Breast epithelium (tissue), 3 donors: ENCODE measurements at regions not wholly inside any gene's neighbourhood (a gene's known extent, or its start where the extent isn't known, plus 50 kb on each side); places are given as distances from the start of the nearest gene placed in this dataset.

ENCODE experiments used
- POLR2A ChIP-seq: fragments of 450-650 bp; IDR thresholded peaks from one replicate; pipeline ENCODE4 v1.6.1; 2016; ENCODE audit warnings: antibody characterized with exemption, mild to moderate bottlenecking, moderate library complexity
- POLR2AphosphoS5 ChIP-seq, 3 donors: sonication (generic); formaldehyde crosslinking; IDR thresholded peaks; one replicate each; pipeline ENCODE4 v1.6.1; 2017; ENCODE audit warnings: antibody characterized with exemption in 3 of 3
- TF ChIP-seq, protein P1 (sequence below), 3 donors: fragments of 450-650 bp; IDR thresholded peaks; one replicate each; pipeline ENCODE4 v1.5.1; 2016 to 2017; ENCODE audit warnings: antibody characterized with exemption in 3 of 3, mild to moderate bottlenecking in 3 of 3, moderate library complexity in 3 of 3

DNA sequence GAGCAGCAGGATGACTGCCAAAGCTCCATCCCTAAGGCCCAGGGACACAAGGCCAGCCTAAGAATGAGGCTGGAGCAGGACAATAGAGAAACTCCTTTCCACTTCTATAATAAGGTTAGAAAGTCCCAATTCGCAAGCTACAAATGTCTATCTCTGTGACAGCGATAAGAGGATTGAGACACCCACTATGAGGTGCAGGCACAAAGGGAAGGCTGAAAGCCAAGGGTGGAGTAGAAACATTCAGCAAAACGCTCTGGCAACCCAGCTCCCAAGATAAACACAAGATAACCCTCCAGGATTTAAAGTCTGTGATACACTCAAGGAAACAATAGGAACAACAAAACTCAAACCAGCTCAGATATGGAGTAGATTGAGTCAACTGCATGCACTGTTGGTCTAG, 418.0 kb upstream of the UBE2E3 start:
- no peak for TF ChIP-seq POLR2A
- TF ChIP-seq, protein P1, sequence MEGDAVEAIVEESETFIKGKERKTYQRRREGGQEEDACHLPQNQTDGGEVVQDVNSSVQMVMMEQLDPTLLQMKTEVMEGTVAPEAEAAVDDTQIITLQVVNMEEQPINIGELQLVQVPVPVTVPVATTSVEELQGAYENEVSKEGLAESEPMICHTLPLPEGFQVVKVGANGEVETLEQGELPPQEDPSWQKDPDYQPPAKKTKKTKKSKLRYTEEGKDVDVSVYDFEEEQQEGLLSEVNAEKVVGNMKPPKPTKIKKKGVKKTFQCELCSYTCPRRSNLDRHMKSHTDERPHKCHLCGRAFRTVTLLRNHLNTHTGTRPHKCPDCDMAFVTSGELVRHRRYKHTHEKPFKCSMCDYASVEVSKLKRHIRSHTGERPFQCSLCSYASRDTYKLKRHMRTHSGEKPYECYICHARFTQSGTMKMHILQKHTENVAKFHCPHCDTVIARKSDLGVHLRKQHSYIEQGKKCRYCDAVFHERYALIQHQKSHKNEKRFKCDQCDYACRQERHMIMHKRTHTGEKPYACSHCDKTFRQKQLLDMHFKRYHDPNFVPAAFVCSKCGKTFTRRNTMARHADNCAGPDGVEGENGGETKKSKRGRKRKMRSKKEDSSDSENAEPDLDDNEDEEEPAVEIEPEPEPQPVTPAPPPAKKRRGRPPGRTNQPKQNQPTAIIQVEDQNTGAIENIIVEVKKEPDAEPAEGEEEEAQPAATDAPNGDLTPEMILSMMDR (IDR thresholded peaks at IDR 0.05): no peak
- TF ChIP-seq POLR2AphosphoS5 (IDR thresholded peaks at IDR 0.05): no peak
